Panc1 (cell line): ENCODE measurements at regions not wholly inside any gene's neighbourhood (a gene's known extent, or its start where the extent isn't known, plus 50 kb on each side); places are given as distances from the start of the nearest gene placed in this dataset.

Experiments used
- ATAC-seq: fragments of 200-7000 bp; cut with Tn5 transposase; 2 replicates; pipeline ENCODE4 v1.9.1; 2020; ENCODE audit warnings: mild to moderate bottlenecking, moderate library complexity
- BruUV-seq: library from RNA; stranded (reverse); fragments of 400-500 nt; replicated peaks from 2 replicates; lab custom pipeline; 2021; lab: Mats Ljungman, UMichigan
- CTCF ChIA-PET: fragments of 300-600 bp; sonication (Branson Sonifier 250); formaldehyde crosslinking; loops from one replicate; lab custom pipeline; 2022; ENCODE audit warnings: antibody characterized with exemption; lab: Charles Lee
- POLR2A ChIA-PET: fragments of 300-600 bp; sonication (Branson Sonifier 250); formaldehyde crosslinking; loops from one replicate; lab custom pipeline; 2022; ENCODE audit warnings: antibody characterized with exemption; lab: Charles Lee
- DNase-seq: peaks from one replicate; pipeline ENCODE4 v3.0.0-alpha.2; 2010; ENCODE audit warnings: low read depth, low spot score
- H3K27ac ChIP-seq: 2 replicates; pipeline ENCODE4 v1.5.1; 2011; ENCODE audit warnings: mild to moderate bottlenecking, low read length, inconsistent platforms
- H3K27me3 ChIP-seq: fragments of 200-500 bp; sonication (Bioruptor generic); 2 replicates; pipeline ENCODE4 v1.6.0; 2014; ENCODE audit warnings: low read length, inconsistent platforms; ENCODE audit not compliant: control insufficient read depth, insufficient read depth
- H3K36me3 ChIP-seq: fragments of 200-500 bp; sonication (Bioruptor generic); 2 replicates; pipeline ENCODE4 v1.5.1; 2014; ENCODE audit warnings: inconsistent platforms, mild to moderate bottlenecking, low read length, moderate library complexity; ENCODE audit not compliant: control insufficient read depth, insufficient read depth
- H3K4me1 ChIP-seq: 2 replicates; pipeline ENCODE4 v1.5.1; 2011; ENCODE audit warnings: inconsistent platforms, mild to moderate bottlenecking, low read length, moderate library complexity; ENCODE audit not compliant: control insufficient read depth, insufficient read depth
- H3K4me3 ChIP-seq, 2 experiments: 2 replicates each; pipeline ENCODE4 v1.5.1; 2011 to 2012; ENCODE audit warnings: low read depth in 2 of 2, low read length in 2 of 2, mild to moderate bottlenecking in 2 of 2, inconsistent platforms in 1 of 2, moderate library complexity in 1 of 2
- H3K9me3 ChIP-seq: fragments of 200-500 bp; sonication (Bioruptor generic); 2 replicates; pipeline ENCODE4 v1.5.1; 2014; ENCODE audit warnings: low read depth, mild to moderate bottlenecking, inconsistent platforms, low read length, moderate library complexity; ENCODE audit not compliant: control insufficient read depth, insufficient read depth
- CTCF ChIP-seq: fragments of 450-650 bp; IDR thresholded peaks from 2 replicates; pipeline ENCODE4 v1.5.1; 2017; ENCODE audit warnings: mild to moderate bottlenecking
- POLR2AphosphoS5 ChIP-seq: IDR thresholded peaks from 2 replicates; pipeline ENCODE4 v1.6.1; 2012; ENCODE audit warnings: mild to moderate bottlenecking, low read depth, low read length, moderate library complexity
- REST ChIP-seq, 2 experiments: IDR thresholded peaks; 2 replicates each; pipeline ENCODE4 v1.6.1; 2011 to 2012; ENCODE audit warnings: low read depth in 2 of 2, control low read depth in 1 of 2, low read length in 1 of 2, mild to moderate bottlenecking in 1 of 2, moderate library complexity in 1 of 2; ENCODE audit not compliant: insufficient read depth in 1 of 2
- SIN3A ChIP-seq: IDR thresholded peaks from 2 replicates; pipeline ENCODE4 v1.6.1; 2012; ENCODE audit warnings: low read depth, mild to moderate bottlenecking, low read length, moderate library complexity, borderline replicate concordance; ENCODE audit not compliant: insufficient read depth
- TCF7L2 ChIP-seq: IDR thresholded peaks from 2 replicates; pipeline ENCODE4 v1.6.1; 2011; ENCODE audit warnings: mild to moderate bottlenecking, low read depth, low read length, inconsistent platforms
- in situ Hi-C: cut with HindIII; loops from 2 replicates; pipeline ENCODE4 v1.10.0; 2016; ENCODE audit warnings: low sequenced_read_pairs, low pct_unique_long_range_greater_than_20kb
- intact Hi-C: fragments of 100-400 bp; cut with micrococcal nuclease; formaldehyde crosslinking; loops from one replicate; pipeline ENCODE4 v1.10.0; 2022; ENCODE audit not compliant: unreplicated experiment

GRCh38 chr9:23635276-23635675 lies 190.8 kb downstream of the ELAVL2 start:
- Histone ChIP-seq H3K36me3 (no peaks in the 10 kb centered on the region), H3K9me3 (no peaks in the 10 kb centered on the region), H3K27ac (no peak overlapping the region), H3K4me3 (no peak overlapping the region), H3K27me3 (no peaks in the 10 kb centered on the region), H3K4me1 (no peaks in the 10 kb centered on the region)
- DNase-seq (no peak), ATAC-seq (no peak)
- TF ChIP-seq REST (IDR thresholded peaks at IDR 0.05; ENCODE audit: insufficient read depth in 1 of 2, low read depth in 2 of 2, low read length in 1 of 2) (no peak), SIN3A (no peak), CTCF (no peak), TCF7L2 (no peak)
- intact Hi-C loops = no loop called here
- no TSS peak for BruUV-seq
- in situ Hi-C loops = no loop called here
- POLR2A ChIA-PET = no interaction called here
- CTCF ChIA-PET = no interaction called here

- no TSS peak for BruUV-seq
- in situ Hi-C loops = no loop called here
- no peaks in the 10 kb centered on the region for H3K4me1 ChIP-seq
- H3K27me3 ChIP-seq = no peaks in the 10 kb centered on the region
- no peak overlapping the region for H3K27ac ChIP-seq
- intact Hi-C loops = no loop called here
- no peaks in the 10 kb centered on the region for H3K9me3 ChIP-seq
- H3K4me3 ChIP-seq = no peak overlapping the region
- DNase-seq (no peak), ATAC-seq (no peak)
- POLR2A ChIA-PET = no interaction called here
- CTCF ChIA-PET = no interaction called here
- TF ChIP-seq POLR2AphosphoS5 (no peak), CTCF (no peak), TCF7L2 (no peak), REST (IDR thresholded peaks at IDR 0.05; ENCODE audit: insufficient read depth in 1 of 2, low read depth in 2 of 2, low read length in 1 of 2) (no peak), SIN3A (no peak)
- no peaks in the 10 kb centered on the region for H3K36me3 ChIP-seq
Measured at GRCh38 chr9:23636199-23636598, 189.8 kb downstream of the ELAVL2 start.
